SK-N-SH treated with all-trans-retinoic acid at 6 μM for 48 hours (cell line): ENCODE measurements at regions not wholly inside any gene's neighbourhood (a gene's known extent, or its start where the extent isn't known, plus 50 kb on each side); places are given as distances from the start of the nearest gene placed in this dataset.

Experiments used
- CSDC2 ChIP-seq: fragments of 250-450 bp; sonication (Bioruptor Pico); IDR thresholded peaks from 2 replicates; pipeline ENCODE4 v1.5.0; 2020; ENCODE audit warnings: mild to moderate bottlenecking, moderate library complexity
- OSR1 ChIP-seq: fragments of 250-450 bp; sonication (Bioruptor Pico); IDR thresholded peaks from 2 replicates; pipeline ENCODE4 v1.8.0; 2022; ENCODE audit warnings: moderate library complexity, mild to moderate bottlenecking, inconsistent platforms
- TCF4 ChIP-seq: fragments of 250-450 bp; sonication (Bioruptor Pico); IDR thresholded peaks from 2 replicates; pipeline ENCODE4 v1.8.0; 2021; ENCODE audit warnings: mild to moderate bottlenecking, moderate library complexity, borderline replicate concordance
- ZC3H10 ChIP-seq: fragments of 250-450 bp; sonication (Bioruptor Pico); IDR thresholded peaks from 2 replicates; pipeline ENCODE4 v1.5.1; 2021; ENCODE audit warnings: mild to moderate bottlenecking, moderate library complexity
- ZFP3 ChIP-seq: fragments of 250-450 bp; sonication (Bioruptor Pico); IDR thresholded peaks from 2 replicates; pipeline ENCODE4 v1.5.0; 2020; ENCODE audit warnings: mild to moderate bottlenecking, moderate library complexity
- ZFP30 ChIP-seq: fragments of 450-650 bp; formaldehyde crosslinking; IDR thresholded peaks from 2 replicates; pipeline ENCODE4 v1.5.0; 2022; ENCODE audit warnings: mild to moderate bottlenecking, moderate library complexity
- ZNF565 ChIP-seq: fragments of 450-650 bp; formaldehyde crosslinking; conservative IDR thresholded peaks from 2 replicates; pipeline ENCODE4 v1.5.0; 2020; ENCODE audit warnings: low read depth, mild to moderate bottlenecking, moderate library complexity
- ZNF70 ChIP-seq: fragments of 450-650 bp; formaldehyde crosslinking; IDR thresholded peaks from 2 replicates; pipeline ENCODE4 v1.5.0; 2020; ENCODE audit warnings: mild to moderate bottlenecking, moderate library complexity
- TF ChIP-seq, protein P1 (sequence below): fragments of 250-450 bp; sonication (Bioruptor Pico); IDR thresholded peaks from 2 replicates; pipeline ENCODE4 v1.8.0; 2020; ENCODE audit warnings: mild to moderate bottlenecking, moderate library complexity, borderline replicate concordance
- TF ChIP-seq, protein P2 (sequence below): fragments of 250-450 bp; sonication (Bioruptor Pico); IDR thresholded peaks from 2 replicates; pipeline ENCODE4 v1.5.0; 2020; ENCODE audit warnings: mild to moderate bottlenecking, moderate library complexity
- TF ChIP-seq, protein P3 (sequence below): fragments of 250-450 bp; sonication (Bioruptor Pico); IDR thresholded peaks from 2 replicates; pipeline ENCODE4 v1.5.1; 2020; ENCODE audit warnings: low read depth, mild to moderate bottlenecking, moderate library complexity
- TF ChIP-seq, protein P4 (sequence below): fragments of 250-450 bp; sonication (Bioruptor Pico); IDR thresholded peaks from 2 replicates; pipeline ENCODE4 v1.8.0; 2021; ENCODE audit warnings: low read depth, mild to moderate bottlenecking, moderate library complexity, borderline replicate concordance

DNA sequence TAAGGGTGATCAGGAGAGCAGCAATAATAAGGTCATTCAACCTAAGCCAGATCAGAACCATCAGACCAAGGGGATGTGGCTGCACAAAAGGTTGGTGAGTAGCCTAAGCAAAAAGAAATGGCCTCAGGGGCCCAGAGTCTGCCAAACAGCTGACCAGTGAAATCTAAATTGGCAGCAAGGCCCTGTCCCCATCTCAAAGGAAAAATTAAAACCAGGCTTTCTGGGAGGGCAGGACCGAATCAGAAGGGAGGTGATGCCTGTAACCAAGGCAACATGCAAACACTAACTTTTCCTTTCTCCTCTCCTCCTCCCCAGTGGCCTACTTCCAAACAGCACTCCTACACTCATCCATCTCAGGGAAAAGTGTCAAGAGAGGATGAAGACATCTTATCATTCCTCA is 256.4 kb downstream of the NUAK1 start:
- TF ChIP-seq OSR1 = no peak
- TF ChIP-seq, protein P1, sequence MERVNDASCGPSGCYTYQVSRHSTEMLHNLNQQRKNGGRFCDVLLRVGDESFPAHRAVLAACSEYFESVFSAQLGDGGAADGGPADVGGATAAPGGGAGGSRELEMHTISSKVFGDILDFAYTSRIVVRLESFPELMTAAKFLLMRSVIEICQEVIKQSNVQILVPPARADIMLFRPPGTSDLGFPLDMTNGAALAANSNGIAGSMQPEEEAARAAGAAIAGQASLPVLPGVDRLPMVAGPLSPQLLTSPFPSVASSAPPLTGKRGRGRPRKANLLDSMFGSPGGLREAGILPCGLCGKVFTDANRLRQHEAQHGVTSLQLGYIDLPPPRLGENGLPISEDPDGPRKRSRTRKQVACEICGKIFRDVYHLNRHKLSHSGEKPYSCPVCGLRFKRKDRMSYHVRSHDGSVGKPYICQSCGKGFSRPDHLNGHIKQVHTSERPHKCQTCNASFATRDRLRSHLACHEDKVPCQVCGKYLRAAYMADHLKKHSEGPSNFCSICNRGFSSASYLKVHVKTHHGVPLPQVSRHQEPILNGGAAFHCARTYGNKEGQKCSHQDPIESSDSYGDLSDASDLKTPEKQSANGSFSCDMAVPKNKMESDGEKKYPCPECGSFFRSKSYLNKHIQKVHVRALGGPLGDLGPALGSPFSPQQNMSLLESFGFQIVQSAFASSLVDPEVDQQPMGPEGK = no peak
- no peak for TF ChIP-seq ZFP30 (CRISPR knock-in tag)
- TF ChIP-seq ZNF70 (CRISPR knock-in tag) = no peak
- TF ChIP-seq ZFP3 (CRISPR knock-in tag) = no peak
- TF ChIP-seq TCF4 (CRISPR knock-in tag) = no peak
- TF ChIP-seq, protein P2, sequence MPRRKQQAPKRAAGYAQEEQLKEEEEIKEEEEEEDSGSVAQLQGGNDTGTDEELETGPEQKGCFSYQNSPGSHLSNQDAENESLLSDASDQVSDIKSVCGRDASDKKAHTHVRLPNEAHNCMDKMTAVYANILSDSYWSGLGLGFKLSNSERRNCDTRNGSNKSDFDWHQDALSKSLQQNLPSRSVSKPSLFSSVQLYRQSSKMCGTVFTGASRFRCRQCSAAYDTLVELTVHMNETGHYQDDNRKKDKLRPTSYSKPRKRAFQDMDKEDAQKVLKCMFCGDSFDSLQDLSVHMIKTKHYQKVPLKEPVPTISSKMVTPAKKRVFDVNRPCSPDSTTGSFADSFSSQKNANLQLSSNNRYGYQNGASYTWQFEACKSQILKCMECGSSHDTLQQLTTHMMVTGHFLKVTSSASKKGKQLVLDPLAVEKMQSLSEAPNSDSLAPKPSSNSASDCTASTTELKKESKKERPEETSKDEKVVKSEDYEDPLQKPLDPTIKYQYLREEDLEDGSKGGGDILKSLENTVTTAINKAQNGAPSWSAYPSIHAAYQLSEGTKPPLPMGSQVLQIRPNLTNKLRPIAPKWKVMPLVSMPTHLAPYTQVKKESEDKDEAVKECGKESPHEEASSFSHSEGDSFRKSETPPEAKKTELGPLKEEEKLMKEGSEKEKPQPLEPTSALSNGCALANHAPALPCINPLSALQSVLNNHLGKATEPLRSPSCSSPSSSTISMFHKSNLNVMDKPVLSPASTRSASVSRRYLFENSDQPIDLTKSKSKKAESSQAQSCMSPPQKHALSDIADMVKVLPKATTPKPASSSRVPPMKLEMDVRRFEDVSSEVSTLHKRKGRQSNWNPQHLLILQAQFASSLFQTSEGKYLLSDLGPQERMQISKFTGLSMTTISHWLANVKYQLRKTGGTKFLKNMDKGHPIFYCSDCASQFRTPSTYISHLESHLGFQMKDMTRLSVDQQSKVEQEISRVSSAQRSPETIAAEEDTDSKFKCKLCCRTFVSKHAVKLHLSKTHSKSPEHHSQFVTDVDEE = no peak
- no peak for TF ChIP-seq ZC3H10 (CRISPR knock-in tag)
- TF ChIP-seq, protein P3, sequence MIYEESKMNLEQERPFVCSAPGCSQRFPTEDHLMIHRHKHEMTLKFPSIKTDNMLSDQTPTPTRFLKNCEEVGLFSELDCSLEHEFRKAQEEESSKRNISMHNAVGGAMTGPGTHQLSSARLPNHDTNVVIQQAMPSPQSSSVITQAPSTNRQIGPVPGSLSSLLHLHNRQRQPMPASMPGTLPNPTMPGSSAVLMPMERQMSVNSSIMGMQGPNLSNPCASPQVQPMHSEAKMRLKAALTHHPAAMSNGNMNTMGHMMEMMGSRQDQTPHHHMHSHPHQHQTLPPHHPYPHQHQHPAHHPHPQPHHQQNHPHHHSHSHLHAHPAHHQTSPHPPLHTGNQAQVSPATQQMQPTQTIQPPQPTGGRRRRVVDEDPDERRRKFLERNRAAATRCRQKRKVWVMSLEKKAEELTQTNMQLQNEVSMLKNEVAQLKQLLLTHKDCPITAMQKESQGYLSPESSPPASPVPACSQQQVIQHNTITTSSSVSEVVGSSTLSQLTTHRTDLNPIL (CRISPR knock-in tag) = no peak
- no peak for TF ChIP-seq ZNF565
- TF ChIP-seq CSDC2 (CRISPR knock-in tag) = no peak
- TF ChIP-seq, protein P4, sequence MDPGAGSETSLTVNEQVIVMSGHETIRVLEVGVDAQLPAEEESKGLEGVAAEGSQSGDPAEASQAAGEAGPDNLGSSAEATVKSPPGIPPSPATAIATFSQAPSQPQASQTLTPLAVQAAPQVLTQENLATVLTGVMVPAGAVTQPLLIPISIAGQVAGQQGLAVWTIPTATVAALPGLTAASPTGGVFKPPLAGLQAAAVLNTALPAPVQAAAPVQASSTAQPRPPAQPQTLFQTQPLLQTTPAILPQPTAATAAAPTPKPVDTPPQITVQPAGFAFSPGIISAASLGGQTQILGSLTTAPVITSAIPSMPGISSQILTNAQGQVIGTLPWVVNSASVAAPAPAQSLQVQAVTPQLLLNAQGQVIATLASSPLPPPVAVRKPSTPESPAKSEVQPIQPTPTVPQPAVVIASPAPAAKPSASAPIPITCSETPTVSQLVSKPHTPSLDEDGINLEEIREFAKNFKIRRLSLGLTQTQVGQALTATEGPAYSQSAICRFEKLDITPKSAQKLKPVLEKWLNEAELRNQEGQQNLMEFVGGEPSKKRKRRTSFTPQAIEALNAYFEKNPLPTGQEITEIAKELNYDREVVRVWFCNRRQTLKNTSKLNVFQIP = no peak
